Inferior parietal cortex (tissue), 1 donor: ENCODE measurements at regions not wholly inside any gene's neighbourhood (a gene's known extent, or its start where the extent isn't known, plus 50 kb on each side); places are given as distances from the start of the nearest gene placed in this dataset.
"Not testable (repeated sequence)": the region's sequence is repeated elsewhere in the genome, so short reads cannot be mapped to it uniquely, and the experiment has no call there.

Source experiments
- DNase-seq: peaks from one replicate; pipeline ENCODE4 v3.0.0-alpha.2; 2016; ENCODE audit errors: extremely low spot score

DNA sequence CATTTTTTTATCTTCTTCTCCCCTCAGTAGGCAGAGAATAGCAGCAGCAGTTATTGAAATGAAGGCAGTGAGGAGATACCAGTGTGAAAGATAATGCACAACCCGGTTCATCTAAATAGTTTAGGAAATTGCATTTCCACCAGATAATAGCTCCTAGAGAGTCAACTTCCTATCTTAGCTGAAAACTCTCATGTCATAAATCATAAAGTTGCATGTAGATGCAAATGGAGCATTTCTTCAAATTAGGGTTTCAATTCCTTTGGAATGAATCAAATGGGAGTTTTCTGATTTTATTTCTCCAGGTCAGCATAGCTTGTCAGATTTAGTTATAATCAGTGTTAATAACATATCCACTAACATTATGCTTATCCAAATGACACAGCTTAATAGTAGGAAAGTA lies 335.3 kb downstream of the CNTNAP4 start:
- DNase-seq: no peak

DNA sequence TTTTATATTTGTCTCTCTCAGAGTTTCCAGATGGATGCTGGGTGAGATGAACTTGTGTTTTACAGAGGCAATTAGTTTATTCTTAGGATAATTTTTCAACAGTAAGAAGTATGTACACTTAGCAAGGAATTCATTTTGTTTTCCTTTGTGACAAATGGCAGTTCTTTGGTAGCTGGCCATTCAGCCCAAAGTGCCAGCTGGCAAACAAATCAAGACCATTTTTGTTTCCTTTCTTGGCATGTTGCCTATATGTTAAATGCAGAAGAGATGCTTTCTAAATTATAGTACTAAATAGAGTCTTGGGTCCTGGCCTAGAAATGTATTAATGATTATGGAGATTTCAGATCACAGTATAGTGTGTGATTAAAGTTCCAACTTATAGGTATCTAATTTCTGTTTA lies 337.1 kb downstream of the CNTNAP4 start:
- peak; percentile 64 for DNase-seq

DNA sequence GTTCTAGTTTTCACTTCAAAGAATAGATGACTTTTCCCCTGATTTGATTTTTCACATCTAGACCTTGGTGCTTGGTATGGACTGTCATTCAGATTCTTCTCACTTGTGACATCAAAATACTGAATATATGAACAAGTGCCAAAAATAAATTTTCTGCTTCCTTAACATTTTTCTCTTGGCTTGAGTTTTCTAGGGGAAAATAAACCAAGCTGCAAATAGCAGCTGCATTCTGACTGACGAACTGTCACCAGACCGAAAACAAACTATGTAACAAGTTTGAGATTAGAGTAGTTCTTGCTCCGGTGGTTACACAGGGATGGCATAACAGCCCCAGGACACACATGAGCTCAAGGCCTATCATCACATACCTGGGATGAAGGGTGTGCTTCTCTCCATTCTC lies 345.7 kb downstream of the CNTNAP4 start:
- no peak for DNase-seq

DNA sequence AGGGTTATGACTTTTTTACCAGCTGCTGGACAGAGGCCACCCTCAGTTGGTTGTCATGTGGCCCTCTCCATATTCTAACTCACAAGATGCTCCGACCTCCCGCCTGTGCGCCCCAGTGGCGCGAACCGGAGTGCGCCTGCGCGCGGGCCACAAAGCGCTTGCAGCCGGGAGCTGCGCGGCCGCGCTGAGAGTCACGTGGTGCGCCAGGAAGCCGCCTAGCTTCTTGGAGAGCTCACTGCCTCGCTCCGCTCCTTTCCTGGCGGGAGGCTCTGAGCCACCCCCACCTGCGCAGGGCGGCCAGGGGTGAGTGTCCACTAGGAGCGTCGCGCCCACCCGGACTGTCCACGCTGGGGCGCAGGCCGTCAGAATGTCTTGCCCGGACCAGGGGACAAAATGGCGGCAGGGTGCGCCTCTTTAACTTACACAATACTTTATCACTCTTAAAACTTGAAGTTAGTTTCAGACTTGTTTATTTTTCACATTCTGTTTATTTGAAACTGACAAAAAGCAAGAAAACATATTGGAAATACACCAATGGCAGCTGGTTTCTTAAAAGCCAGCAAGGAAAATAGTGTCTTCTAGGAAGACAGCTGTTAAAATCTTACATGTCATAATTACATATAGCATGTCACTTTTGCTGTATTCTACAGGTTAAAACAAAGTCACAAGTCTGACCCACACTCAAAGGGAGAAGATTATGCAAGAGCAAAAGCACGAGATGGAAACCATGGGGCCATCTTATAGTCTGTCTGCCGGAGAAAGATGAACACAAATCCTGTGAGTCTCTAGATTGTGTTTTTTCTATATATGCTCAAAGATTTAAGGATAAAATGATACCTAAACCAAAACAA lies 357.9 kb downstream of the CNTNAP4 start:
- DNase-seq: no peak

DNA sequence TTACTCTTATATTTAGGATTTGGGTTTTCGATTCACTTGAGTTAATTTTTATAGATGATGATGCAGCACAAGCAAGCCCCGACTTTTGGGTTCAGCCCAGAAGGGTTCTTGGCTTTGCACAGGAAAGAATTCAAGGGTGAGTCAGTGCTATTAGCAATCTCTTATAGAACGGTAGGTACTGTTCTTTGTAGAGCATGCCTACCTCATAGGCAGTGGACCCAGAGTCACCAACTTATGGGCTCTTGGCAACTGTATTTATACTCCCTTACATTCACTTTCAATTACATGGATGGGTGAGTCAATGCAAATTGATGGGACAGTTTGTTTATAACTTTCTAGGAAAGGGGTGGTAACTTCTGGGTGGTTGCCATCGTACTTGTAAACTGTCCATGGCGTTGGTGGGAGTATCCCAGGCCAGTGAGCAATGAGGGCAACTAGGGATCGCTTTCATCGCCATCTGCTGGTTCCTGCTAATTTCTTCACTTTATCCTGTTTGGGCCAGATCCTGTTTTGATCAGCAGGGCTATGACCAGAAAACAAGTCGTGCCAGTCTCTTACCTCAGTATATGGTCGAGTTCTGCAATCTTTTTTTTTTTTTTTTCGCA lies 362.6 kb downstream of the CNTNAP4 start:
- no peak for DNase-seq

DNA sequence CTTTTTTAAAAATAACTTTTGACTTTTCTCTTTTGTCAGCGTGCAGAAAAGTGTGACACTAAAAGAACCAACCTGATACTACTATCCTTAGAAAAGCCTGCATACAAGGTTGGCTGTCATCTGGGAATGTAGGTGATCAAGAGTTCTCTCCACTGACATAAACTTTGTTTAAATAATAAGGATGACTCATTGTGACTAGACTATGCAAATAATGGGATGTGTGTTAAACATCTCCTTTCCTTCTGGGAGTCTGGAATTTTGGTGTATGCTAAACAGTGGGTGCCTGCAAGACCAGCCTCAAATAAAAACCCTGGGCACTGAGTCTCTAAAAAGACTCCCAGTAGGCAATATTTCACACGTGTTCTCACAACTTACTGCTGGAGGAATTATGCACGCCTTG lies 373.4 kb downstream of the CNTNAP4 start:
- DNase-seq: no peak

DNA sequence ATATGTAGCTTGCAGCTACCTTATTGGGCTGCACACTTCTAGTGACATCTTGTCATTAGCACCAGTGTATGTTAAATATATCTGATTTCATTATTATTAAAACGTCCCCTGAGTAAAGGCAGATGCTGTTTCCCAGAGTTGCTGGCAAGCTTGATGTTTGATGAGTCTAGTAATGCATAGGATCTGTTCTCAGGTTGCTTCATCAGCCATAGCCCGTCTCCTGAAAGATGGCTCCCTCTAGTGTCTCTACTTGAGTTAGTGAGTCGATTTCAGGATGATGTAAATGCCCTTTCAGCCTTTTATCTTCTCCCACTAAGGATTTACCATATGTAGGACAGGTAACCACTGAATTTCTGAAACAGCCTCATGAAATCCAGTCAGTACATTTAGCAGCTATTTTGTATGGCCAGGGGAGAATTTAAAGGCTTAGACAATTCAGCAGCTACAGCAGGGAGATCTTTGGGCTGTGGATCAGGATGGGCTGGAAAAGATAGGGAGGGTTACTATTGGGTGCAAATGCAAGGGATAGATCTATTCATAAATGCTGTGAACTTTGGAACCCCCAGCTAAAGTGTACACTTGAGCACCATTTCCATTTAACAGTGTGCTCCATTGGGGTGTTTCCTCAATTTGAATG lies 376.3 kb downstream of the CNTNAP4 start:
- DNase-seq: peak; percentile 85

DNA sequence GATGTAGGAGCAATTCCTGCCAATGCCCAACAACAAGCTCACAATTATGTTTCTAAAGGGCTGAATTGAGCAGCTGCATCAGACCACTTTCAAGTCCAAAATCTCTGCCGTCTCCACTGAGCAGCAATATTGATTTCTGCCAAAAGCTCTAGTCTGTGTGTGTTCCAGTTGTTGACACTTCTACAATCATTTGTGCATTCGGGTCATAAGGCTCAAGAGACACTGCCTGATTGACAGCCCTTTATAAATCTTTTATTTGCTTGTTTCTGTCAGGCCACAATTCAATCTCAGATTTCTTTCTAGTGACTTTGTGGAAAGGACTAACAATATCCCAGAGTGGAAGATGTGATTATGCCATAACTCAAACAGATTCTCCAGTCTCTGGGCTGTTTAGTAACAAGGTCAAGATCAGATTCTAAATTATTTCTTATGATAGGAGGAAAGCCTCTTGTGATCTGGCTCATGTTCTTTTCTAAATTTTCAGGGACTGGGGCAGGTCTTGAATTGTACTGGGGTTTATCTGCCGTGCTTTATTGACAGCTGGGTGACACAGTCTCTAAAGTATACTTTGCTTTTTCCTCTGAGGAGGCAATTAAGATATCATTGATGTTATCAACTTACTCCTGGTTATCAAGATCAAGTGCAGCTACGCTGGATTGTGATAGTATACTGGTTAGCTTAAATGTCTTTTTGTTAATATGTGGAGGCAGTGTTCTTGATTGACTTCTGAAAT lies 377.1 kb downstream of the CNTNAP4 start:
- DNase-seq: no peak

DNA sequence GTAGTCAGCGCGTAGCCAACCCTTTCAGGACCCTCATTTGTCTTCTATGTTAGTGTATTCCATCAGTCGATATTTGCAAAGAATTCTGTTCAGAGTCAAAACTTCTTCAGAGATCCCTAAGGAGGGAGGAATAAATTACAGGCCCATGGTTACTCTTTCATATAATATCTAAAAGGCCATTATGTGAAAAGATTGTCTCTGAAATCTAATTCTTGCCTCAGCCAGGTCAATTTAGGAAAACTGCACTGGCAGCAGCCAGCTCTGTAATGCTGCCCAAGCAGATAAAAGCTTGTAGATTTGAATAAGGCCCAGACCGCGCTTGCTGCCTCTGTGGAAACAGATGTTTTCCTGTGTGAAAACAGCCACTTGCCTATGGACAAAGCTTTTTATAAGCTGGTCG lies 379.8 kb downstream of the CNTNAP4 start:
- no peak for DNase-seq

DNA sequence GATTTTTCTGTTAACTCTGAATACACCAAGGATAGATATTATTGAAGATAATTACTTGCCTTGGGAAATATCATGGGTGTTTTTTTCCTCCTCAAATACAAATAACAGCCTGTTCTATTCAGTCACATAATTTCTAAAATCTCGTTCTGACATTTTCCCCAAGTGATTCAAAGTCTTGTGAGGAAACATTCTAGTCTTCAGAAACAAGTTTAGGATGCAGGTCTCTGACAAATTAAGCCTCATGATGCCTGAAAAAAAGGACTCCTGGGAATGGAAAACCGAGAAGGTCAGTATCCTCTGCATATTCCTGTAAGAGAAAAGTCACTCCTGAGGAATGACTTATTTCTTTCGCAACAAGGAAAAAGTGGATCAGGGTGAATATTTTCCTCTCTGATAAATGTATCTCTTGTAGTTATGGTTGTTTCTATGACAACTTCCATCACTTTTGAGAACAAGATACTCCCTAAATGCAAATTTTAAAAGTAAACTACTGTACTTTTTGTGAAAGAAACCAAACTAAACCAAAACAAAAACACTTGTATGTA lies 384.6 kb downstream of the CNTNAP4 start:
- no peak for DNase-seq

DNA sequence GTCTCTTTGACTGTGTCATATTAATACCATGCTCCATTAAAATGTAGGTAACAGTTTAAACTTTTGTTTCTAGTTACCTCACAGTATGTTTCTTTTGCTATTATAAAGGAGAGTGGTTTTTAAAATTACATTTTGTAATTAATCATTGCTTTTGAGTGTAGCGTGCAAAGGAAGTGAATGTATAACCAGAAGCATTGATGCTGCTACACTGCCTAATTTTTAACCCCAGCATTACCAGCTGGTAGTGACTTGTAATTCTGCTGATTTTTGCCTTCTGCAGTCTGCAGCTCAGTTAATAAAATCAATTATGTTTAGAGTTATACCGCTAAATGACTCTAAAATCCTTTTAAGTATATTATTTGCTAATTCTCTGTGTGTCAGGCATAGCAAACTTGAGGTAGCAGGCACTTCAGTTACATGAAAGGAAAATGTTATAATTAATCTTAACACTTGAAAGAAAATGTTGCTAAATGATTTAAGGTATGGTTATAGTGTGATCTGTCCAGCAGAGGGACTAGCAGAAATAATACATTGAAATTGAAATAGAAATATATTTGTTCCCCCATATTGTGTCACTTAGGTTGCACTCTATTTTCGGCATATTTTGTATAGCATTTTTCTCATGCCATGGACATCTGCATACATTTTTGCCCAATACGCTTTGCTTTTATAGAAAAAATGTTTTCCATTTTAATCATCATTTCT lies 388.5 kb downstream of the CNTNAP4 start:
- DNase-seq: no peak

DNA sequence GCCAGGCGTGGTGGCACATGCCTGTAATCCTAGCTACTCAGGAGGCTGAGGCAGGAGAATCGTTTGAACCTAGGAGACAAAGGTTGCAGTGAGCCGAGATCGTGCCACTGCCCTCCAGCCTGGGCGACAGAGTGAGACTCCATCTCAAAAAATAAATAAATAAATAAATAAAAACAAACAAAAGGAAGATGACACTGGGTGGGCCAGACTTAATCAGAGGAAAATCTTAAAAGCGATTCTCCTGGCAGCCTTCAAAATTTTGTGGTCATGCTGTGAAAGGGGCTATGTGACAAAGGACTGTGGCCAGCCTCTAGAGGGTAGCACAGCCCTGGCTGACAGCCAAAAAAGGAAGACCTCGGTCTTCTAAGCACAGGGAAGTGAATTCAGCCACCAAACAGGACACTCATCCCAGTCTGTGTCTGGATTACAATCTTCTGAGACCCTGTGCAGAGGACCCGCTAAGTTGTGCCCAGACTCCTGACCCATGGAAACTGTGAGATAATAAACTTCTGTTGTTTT lies 391.1 kb downstream of the CNTNAP4 start:
- DNase-seq: no peak

DNA sequence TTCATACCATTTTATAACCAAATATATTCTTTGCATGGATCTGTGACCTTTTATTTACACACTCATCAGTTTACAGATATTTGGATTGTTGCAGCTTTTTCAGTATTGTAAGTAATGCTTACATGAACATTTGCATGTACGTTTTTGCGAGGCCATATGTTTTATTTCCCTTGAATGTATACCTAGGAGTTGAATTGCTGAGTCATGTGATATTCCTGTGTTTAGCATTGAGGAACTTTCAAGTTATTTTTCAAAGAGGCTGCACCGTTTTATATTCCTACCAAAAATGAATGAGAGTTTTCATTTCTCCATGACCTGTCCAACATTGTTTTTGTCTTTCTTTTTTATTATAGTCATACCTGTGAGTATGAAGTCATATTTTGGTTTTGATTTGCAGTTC lies 392.1 kb downstream of the CNTNAP4 start:
- no peak for DNase-seq

DNA sequence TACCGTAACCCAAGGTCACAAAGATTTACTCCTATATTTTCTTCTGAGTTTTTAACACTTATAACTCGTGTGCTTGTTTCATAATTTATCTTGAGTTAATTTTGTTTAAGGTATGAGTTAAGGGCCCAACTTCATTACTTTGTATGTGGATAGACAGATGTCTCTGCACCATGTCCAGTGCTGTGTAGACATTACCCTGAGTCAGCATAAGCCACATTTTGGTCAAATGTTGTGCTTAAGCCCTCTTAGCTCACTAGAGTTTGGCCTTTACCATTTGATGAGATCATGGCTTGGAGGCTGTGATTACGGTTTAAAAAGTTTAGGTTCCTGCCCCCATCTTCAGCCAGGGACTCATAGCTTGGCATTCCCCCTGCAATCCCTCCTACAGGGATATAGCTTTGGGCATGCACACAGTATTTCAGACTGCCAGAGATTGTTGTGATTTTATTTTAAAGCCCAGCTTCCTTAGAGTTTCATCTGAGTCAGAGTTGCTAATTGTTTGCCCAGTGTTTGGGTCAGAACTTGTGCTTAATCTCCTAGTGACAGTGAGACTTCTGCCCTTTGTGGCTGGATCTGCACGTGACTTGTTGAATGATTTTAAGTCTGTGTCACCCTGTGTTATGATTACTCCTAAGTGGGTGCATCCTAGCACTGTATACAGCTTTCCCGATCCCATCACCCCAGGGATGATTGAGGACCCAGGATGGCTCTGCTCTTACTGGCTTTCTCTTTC lies 393.1 kb downstream of the CNTNAP4 start:
- no peak for DNase-seq

DNA sequence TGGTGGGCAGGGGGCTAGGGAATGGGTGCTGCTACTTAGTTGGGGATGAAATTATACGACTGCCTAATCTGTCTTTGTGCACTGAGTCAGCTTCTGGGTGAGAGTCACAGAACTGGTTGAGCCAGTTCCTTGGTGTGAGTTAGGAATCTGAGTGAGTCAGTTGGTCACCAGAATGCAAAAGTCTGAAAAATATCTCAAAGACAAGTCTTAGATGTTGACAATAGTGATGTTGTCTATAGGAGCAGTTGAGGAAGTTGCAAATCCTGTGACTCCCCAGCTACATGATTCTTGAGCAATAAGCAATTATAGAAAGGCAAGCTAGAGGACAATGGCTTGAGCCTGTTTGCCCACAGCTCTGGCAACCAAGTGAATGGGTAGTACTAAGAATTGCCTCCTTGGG lies 399.2 kb downstream of the CNTNAP4 start:
- no peak for DNase-seq

DNA sequence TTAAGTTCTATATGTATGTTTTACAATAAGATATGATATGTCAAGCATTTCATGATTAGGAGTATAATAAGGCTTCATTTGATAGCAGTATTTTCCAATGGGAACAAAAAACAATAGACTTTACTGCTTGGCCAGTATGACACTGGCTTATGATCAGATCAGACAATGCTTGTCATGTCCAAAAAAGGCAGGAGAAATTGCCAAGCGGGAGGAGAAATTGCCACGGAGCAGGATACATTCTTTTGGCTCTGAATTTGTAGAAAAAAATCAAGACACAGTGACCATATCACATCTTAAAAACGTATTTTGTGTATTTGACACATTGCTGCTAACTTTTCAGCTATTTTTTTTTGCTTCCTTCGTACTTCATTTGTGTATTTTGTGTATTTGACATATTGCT lies 404.1 kb downstream of the CNTNAP4 start:
- peak; percentile 13 for DNase-seq

DNA sequence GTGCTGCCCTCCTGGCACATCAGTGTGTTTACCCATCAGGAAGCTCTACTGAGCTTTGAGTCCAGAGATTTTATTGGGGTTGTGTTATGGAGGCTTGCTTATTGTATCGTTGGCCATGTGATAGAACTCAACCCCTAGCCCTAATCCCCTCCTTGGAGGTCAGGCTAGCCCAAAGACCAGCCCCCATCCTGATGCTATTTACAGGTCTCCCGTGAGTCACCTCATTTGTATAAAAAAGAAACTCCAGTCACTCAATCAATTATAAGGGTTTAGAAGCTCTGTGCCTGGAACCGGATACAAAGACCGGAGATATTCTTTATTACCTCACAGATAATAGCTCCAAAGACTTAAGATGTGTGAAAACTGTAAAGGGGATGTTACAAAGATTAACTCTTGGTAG lies 405.9 kb downstream of the CNTNAP4 start:
- DNase-seq: no peak

DNA sequence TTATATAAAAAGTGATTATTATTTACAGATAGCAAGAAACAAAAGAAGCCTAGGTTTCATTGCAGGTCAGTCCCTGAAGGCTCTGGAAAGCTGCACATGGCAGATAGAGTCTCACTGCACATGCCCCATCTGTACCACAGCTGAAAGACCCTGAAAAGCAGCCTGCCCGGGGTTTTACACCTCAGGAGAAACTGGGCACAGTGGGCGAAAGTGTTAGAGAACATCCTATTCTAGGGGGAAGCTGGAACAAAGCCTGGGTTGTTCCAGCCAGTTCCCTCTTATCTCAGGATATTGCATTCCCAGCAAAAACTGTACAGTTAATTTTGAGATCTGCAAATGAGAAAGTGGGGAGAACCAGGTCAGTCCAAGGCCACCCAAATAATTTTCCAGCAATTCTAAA lies 419.7 kb downstream of the CNTNAP4 start:
- DNase-seq: peak; percentile 59

DNA sequence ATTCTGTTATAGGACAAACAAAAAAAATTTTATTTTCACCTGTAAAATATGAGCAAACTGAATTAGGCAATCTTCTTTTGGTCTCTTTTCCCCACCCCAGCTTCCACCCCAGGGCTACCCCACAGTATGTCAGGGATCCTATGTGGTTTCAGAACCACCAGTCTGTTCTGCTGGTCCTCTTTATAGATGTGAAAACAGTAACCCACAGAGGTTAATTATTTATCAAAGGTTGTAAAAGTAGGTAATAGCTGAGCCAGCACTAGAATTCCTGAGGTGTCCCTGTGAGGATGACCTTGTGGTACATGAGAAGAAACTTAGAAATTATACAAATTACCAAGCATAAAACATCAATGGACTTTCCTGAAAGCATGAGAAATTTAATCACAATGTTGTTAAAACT lies 428.7 kb downstream of the CNTNAP4 start:
- no peak for DNase-seq

DNA sequence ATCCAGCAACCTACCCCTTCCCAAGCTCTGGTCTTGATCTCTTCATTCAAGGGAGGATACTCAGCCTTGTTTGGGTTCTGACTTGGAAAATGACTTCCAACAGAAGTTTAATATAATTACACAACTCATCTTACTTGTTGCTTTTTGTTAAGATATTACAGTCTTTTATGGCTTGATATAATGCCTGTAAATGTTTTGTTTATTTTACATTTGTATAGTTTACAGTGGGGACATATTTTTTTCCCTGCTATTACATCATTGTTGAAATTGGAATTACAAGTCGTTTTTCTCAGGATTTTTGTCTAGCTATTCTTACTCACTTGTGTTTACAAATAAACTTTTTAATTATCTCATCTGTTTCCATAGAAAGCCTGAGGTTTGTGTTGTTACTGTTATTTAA lies 436.0 kb downstream of the CNTNAP4 start:
- no peak for DNase-seq

DNA sequence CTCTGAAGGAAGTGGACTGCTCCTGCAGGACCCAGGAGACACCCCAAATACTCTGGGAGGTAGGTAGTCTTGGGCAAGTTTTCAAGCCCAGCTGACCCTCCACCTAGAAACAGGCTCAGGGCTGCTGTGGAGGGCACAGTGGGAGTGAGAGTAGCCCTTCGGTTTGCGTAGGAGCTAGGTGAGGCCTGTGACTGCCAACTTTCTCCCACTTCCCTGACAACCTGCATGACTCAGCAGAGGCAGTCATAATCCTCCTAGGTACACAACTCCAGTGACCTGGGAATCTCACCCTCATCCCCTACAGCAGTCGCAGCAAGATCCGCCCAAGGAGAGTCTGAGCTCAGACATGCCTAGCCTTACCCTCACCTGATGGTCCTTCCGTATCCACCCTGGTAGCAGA lies 439.1 kb downstream of the CNTNAP4 start:
- DNase-seq: not testable (repeated sequence)
